ENCODE measurements at regions not wholly inside any gene's neighbourhood (a gene's known extent, or its start where the extent isn't known, plus 50 kb on each side); places are given as distances from the start of the nearest gene placed in this dataset.

DNA sequence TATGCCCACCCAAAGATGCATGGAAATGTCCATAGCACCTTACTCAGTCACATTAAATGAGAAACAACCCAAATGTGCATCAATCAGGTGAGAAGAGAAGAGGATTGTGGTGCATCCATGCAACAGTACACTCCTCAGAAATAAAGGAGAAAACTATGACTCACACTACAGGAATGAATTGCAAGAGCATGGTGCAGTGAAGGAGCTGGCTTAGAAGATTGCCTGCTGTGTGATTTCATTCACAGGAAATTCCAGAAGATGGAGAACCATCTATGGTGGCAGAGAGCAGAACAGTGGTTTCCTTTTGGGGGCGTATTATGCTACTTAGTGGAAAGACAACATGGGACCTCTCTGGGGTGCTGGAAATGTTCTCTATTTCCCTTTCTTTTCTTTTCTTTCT is 278.6 kb upstream of the AJAP1 start:
- TF ChIP-seq, protein P1, sequence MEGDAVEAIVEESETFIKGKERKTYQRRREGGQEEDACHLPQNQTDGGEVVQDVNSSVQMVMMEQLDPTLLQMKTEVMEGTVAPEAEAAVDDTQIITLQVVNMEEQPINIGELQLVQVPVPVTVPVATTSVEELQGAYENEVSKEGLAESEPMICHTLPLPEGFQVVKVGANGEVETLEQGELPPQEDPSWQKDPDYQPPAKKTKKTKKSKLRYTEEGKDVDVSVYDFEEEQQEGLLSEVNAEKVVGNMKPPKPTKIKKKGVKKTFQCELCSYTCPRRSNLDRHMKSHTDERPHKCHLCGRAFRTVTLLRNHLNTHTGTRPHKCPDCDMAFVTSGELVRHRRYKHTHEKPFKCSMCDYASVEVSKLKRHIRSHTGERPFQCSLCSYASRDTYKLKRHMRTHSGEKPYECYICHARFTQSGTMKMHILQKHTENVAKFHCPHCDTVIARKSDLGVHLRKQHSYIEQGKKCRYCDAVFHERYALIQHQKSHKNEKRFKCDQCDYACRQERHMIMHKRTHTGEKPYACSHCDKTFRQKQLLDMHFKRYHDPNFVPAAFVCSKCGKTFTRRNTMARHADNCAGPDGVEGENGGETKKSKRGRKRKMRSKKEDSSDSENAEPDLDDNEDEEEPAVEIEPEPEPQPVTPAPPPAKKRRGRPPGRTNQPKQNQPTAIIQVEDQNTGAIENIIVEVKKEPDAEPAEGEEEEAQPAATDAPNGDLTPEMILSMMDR (conservative IDR thresholded peaks at IDR 0.05; ENCODE audit: low read depth, low read length), result no peak
- TF ChIP-seq POLR2A (IDR thresholded peaks at IDR 0.05; ENCODE audit: low read depth, low read length) (no peak), MXI1 (IDR thresholded peaks at IDR 0.05; ENCODE audit: borderline replicate concordance, low read depth, low read length) (no peak), CHD1 (IDR thresholded peaks at IDR 0.05; ENCODE audit: low read depth, low read length) (no peak)
